HG03175 (cell line): ENCODE measurements at regions not wholly inside any gene's neighbourhood (a gene's known extent, or its start where the extent isn't known, plus 50 kb on each side); places are given as distances from the start of the nearest gene placed in this dataset.

Source experiments
- ATAC-seq: cut with Tn5 transposase; IDR thresholded peaks from one replicate; pipeline ENCODE4 v1.9.1; 2021; ENCODE audit warnings: mild to moderate bottlenecking, moderate library complexity; ENCODE audit not compliant: unreplicated experiment

GRCh38 chr12:87930033-87930432, 99.2 kb downstream of the C12orf50 start:
- no peak for ATAC-seq

GRCh38 chr12:87929346-87929745, 99.9 kb downstream of the C12orf50 start:
- ATAC-seq = no peak

GRCh38 chr12:87928031-87928430, 101.2 kb downstream of the C12orf50 start:
- no peak for ATAC-seq

- no peak for ATAC-seq
Observed at GRCh38 chr12:87925021-87925420, 104.2 kb downstream of the C12orf50 start.

- ATAC-seq = no peak
Observed at GRCh38 chr12:87924149-87924548, 105.1 kb downstream of the C12orf50 start.

- no peak for ATAC-seq
Observed at GRCh38 chr12:87923361-87923760, 105.8 kb downstream of the C12orf50 start.

- ATAC-seq = no peak
Observed at GRCh38 chr12:87922736-87923135, 106.5 kb downstream of the C12orf50 start.

- ATAC-seq = no peak
Observed at GRCh38 chr12:87921621-87922020, 107.6 kb downstream of the C12orf50 start.

GRCh38 chr12:87920139-87920538, 109.1 kb downstream of the C12orf50 start:
- ATAC-seq = no peak

- ATAC-seq = no peak
Observed at GRCh38 chr12:87901457-87901856, 127.7 kb downstream of the C12orf50 start.

GRCh38 chr12:87897662-87898061, 131.5 kb downstream of the C12orf50 start:
- no peak for ATAC-seq

GRCh38 chr12:87883806-87884205, 145.4 kb downstream of the C12orf50 start:
- ATAC-seq = no peak

- no peak for ATAC-seq
Observed at GRCh38 chr12:87879141-87879540, 150.1 kb downstream of the C12orf50 start.

GRCh38 chr12:87870493-87871460, 158.4 kb downstream of the C12orf50 start:
- no peak for ATAC-seq

- no peak for ATAC-seq
Observed at GRCh38 chr12:87870061-87870460, 159.1 kb downstream of the C12orf50 start.

- ATAC-seq = no peak
Observed at GRCh38 chr12:87866578-87867292, 162.5 kb downstream of the C12orf50 start.

GRCh38 chr12:87861791-87862190, 167.4 kb downstream of the C12orf50 start:
- ATAC-seq = no peak

- no peak for ATAC-seq
Observed at GRCh38 chr12:87853448-87854003, 175.7 kb downstream of the C12orf50 start.

GRCh38 chr12:87849074-87849473, 180.1 kb downstream of the C12orf50 start:
- no peak for ATAC-seq

- ATAC-seq = peak; percentile 75
Observed at GRCh38 chr12:87848248-87848868, 180.8 kb downstream of the C12orf50 start.

- no peak for ATAC-seq
Observed at GRCh38 chr12:87847147-87847546, 182.1 kb downstream of the C12orf50 start.
